DOHH2 (cell line): ENCODE measurements at regions not wholly inside any gene's neighbourhood (a gene's known extent, or its start where the extent isn't known, plus 50 kb on each side); places are given as distances from the start of the nearest gene placed in this dataset.

Source experiments
- H3F3A ChIP-seq: fragments of 200-600 bp; sonication (generic), shearing (Covaris generic); 2 replicates; pipeline ENCODE4 v1.6.0; 2016; ENCODE audit warnings: antibody characterized with exemption, mild to moderate bottlenecking; ENCODE audit not compliant: control insufficient read depth, insufficient read depth
- H3K27ac ChIP-seq: fragments of 200-600 bp; sonication (generic); 2 replicates; pipeline ENCODE4 v1.5.1; 2014; ENCODE audit warnings: low read depth, mild to moderate bottlenecking, low read length, moderate library complexity
- H3K27me3 ChIP-seq: fragments of 200-600 bp; sonication (generic); 2 replicates; pipeline ENCODE4 v1.6.1; 2014; ENCODE audit warnings: mild to moderate bottlenecking, low read length, mixed read lengths; ENCODE audit not compliant: control insufficient read depth
- H3K36me3 ChIP-seq: fragments of 200-600 bp; sonication (generic); 2 replicates; pipeline ENCODE4 v1.6.1; 2014; ENCODE audit warnings: mild to moderate bottlenecking, low read length, moderate library complexity, mixed read lengths; ENCODE audit not compliant: control insufficient read depth
- H3K4me1 ChIP-seq: fragments of 200-600 bp; sonication (generic); 2 replicates; pipeline ENCODE4 v1.6.1; 2014; ENCODE audit warnings: mild to moderate bottlenecking, low read length, mixed read lengths; ENCODE audit not compliant: control insufficient read depth
- H3K4me2 ChIP-seq: fragments of 200-600 bp; sonication (generic); 2 replicates; pipeline ENCODE4 v1.6.0; 2014; ENCODE audit warnings: mild to moderate bottlenecking, low read length, moderate library complexity
- H3K4me3 ChIP-seq: fragments of 200-600 bp; sonication (generic); 2 replicates; pipeline ENCODE4 v1.5.1; 2014; ENCODE audit warnings: mild to moderate bottlenecking, low read length, mixed read lengths
- H3K79me2 ChIP-seq: fragments of 200-600 bp; sonication (generic); 2 replicates; pipeline ENCODE4 v1.6.1; 2014; ENCODE audit warnings: mild to moderate bottlenecking, low read length, mixed read lengths; ENCODE audit not compliant: control insufficient read depth
- H3K9me2 ChIP-seq: fragments of 200-600 bp; sonication (generic); replicated peaks from 2 replicates; pipeline ENCODE4 v1.6.1; 2014; ENCODE audit warnings: mild to moderate bottlenecking, low read length, mixed read lengths; ENCODE audit not compliant: control insufficient read depth
- H3K9me3 ChIP-seq: fragments of 200-600 bp; sonication (generic); 2 replicates; pipeline ENCODE4 v1.6.1; 2014; ENCODE audit warnings: antibody characterized with exemption, low read length, mixed read lengths; ENCODE audit not compliant: control insufficient read depth, insufficient read depth
- H4K20me1 ChIP-seq: fragments of 200-600 bp; sonication (generic); 2 replicates; pipeline ENCODE4 v1.6.0; 2014; ENCODE audit warnings: low read depth, mild to moderate bottlenecking, antibody characterized with exemption, low read length, moderate library complexity; ENCODE audit not compliant: control insufficient read depth, insufficient read depth
- CTCF ChIP-seq: fragments of 200-600 bp; sonication (generic); IDR thresholded peaks from one replicate; pipeline ENCODE4 v1.5.1; 2014; ENCODE audit warnings: antibody characterized with exemption, mild to moderate bottlenecking, low read depth, low read length; ENCODE audit not compliant: poor library complexity, severe bottlenecking
- EZH2phosphoT487 ChIP-seq: fragments of 200-600 bp; sonication (generic); IDR thresholded peaks from 2 replicates; pipeline ENCODE4 v1.6.1; 2017; ENCODE audit warnings: borderline replicate concordance, mild to moderate bottlenecking, antibody characterized with exemption, low read length, moderate library complexity, mixed read lengths

GRCh38 chr2:200736646-200737274 lies 75.0 kb upstream of the BZW1 start:
- Histone ChIP-seq H3K36me3 (no peaks in the 10 kb centered on the region), H3K9me2 (no peaks in the 10 kb centered on the region), H3K4me1 (no peaks in the 10 kb centered on the region), H3K79me2 (no peaks in the 10 kb centered on the region), H3K27ac (no peak overlapping the region), H3K9me3 (no peaks in the 10 kb centered on the region), H3F3A (no peaks in the 10 kb centered on the region), H3K27me3 (peaks cover 24% of the 10 kb centered on the region), H3K4me3 (no peak overlapping the region), H4K20me1 (no peaks in the 10 kb centered on the region), H3K4me2 (no peak overlapping the region)
- TF ChIP-seq CTCF (no peak), EZH2phosphoT487 (no peak)

DNA sequence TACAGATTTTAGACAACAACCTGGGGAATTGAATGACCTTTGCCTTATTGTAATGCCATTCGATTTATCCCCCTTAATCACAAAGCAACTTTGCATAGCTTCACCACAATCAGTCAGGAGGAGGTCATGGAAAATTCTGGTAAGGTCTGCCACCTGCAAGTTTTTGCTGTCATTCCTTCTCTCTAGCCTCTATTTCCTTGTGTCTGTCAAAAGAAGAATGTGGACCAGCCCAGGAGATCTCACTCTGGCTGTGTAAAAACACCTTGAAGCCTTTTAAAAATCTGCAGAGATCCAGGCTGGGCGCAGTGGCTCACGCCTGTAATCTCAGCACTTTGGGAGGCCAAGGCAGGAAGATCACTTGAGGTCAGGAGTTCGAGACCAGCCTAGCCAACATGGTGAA lies 74.1 kb upstream of the BZW1 start:
- Histone ChIP-seq H3K9me2 (no peaks in the 10 kb centered on the region), H3K27ac (no peak overlapping the region), H3K9me3 (no peaks in the 10 kb centered on the region), H3F3A (no peaks in the 10 kb centered on the region), H4K20me1 (no peaks in the 10 kb centered on the region), H3K4me1 (no peaks in the 10 kb centered on the region), H3K79me2 (no peaks in the 10 kb centered on the region), H3K4me3 (no peak overlapping the region), H3K27me3 (peaks cover 19% of the 10 kb centered on the region), H3K4me2 (no peak overlapping the region), H3K36me3 (no peaks in the 10 kb centered on the region)
- TF ChIP-seq CTCF (no peak), EZH2phosphoT487 (no peak)

DNA sequence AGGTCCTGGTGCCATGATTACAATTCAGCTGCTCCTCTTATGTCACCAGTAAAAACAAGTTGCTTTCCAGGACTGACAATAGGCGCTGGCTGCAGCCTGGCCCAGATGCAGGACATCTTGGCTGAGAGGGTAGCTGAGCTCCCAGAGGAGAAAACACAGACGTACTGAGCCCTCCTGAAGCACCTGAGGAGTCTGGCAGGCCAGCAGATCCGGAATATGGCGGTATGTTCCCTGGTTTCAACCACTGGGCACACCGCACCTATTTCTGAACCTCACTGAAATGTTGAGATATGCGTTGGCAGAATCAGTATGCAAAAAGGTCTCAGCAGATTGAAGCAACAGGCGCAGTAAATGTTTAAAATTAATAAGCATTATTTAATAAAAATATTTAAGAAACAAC lies 73.1 kb upstream of the BZW1 start:
- no peaks in the 10 kb centered on the region for H4K20me1 ChIP-seq
- no peak overlapping the region for H3K4me3 ChIP-seq
- TF ChIP-seq EZH2phosphoT487 (no peak), CTCF (no peak)
- no peak overlapping the region for H3K27ac ChIP-seq
- H3K79me2 ChIP-seq = no peaks in the 10 kb centered on the region
- H3K9me2 ChIP-seq = no peaks in the 10 kb centered on the region
- peaks cover 19% of the 10 kb centered on the region for H3K27me3 ChIP-seq
- H3K4me2 ChIP-seq = no peak overlapping the region
- no peaks in the 10 kb centered on the region for H3K36me3 ChIP-seq
- H3K9me3 ChIP-seq = no peaks in the 10 kb centered on the region
- no peaks in the 10 kb centered on the region for H3F3A ChIP-seq
- H3K4me1 ChIP-seq = no peaks in the 10 kb centered on the region
